CD8-positive, alpha-beta memory T cell (primary cell): ENCODE measurements at regions not wholly inside any gene's neighbourhood (a gene's known extent, or its start where the extent isn't known, plus 50 kb on each side); places are given as distances from the start of the nearest gene placed in this dataset.

Experiments
- CTCF ChIA-PET: fragments of 350-600 bp; sonication (Branson Sonifier 250); formaldehyde crosslinking; loops from one replicate; lab custom pipeline; 2021; ENCODE audit warnings: antibody characterized with exemption; lab: Charles Lee
- POLR2A ChIA-PET: fragments of 350-600 bp; sonication (Branson Sonifier 250); formaldehyde crosslinking; loops from one replicate; lab custom pipeline; 2021; ENCODE audit warnings: antibody characterized with exemption; lab: Charles Lee
- DNase-seq, 5 donors: peaks; one replicate each; pipeline versions ENCODE4 v3.0.0 to v3.0.0-alpha.2; 2020 to 2022; ENCODE audit warnings: mixed read lengths in 1 of 5
- H3K27ac ChIP-seq: one replicate; pipeline ENCODE4 v1.7.0; 2013; ENCODE audit warnings: low read depth, mild to moderate bottlenecking, low read length, moderate library complexity
- H3K27me3 ChIP-seq: 2 replicates; pipeline ENCODE4 v1.7.0; 2013; ENCODE audit warnings: low read length, mild to moderate bottlenecking; ENCODE audit not compliant: insufficient read depth, poor library complexity, severe bottlenecking
- H3K36me3 ChIP-seq: 2 replicates; pipeline ENCODE4 v1.7.0; 2013; ENCODE audit warnings: mild to moderate bottlenecking, low read length, moderate library complexity; ENCODE audit not compliant: insufficient read depth
- H3K4me1 ChIP-seq: 2 replicates; pipeline ENCODE4 v1.7.0; 2013; ENCODE audit warnings: mild to moderate bottlenecking, low read length, moderate library complexity; ENCODE audit not compliant: insufficient read depth
- H3K4me3 ChIP-seq: 2 replicates; pipeline ENCODE4 v1.7.0; 2013; ENCODE audit warnings: mild to moderate bottlenecking, low read length
- H3K9me3 ChIP-seq: 2 replicates; pipeline ENCODE4 v1.7.0; 2013; ENCODE audit warnings: mild to moderate bottlenecking, low read length
- H3K27ac Mint-ChIP-seq, 8 donors: one replicate each; pipeline ENCODE4 v1.8.0; 2020 to 2021; ENCODE audit warnings: mixed read lengths in 8 of 8, mild to moderate bottlenecking in 6 of 8, inconsistent platforms in 3 of 8, moderate library complexity in 3 of 8
- H3K27me3 Mint-ChIP-seq, 2 donors: one replicate each; pipeline ENCODE4 v1.8.0; 2020 to 2021; ENCODE audit warnings: mixed read lengths in 2 of 2, mild to moderate bottlenecking in 1 of 2, moderate library complexity in 1 of 2
- H3K36me3 Mint-ChIP-seq, 3 donors: one replicate each; pipeline ENCODE4 v1.8.0; 2020 to 2021; ENCODE audit warnings: mixed read lengths in 3 of 3, inconsistent platforms in 1 of 3, mild to moderate bottlenecking in 1 of 3
- H3K4me1 Mint-ChIP-seq, 3 donors: one replicate each; pipeline ENCODE4 v1.8.0; 2020 to 2021; ENCODE audit warnings: mixed read lengths in 3 of 3, inconsistent platforms in 1 of 3, mild to moderate bottlenecking in 1 of 3
- H3K4me3 Mint-ChIP-seq, 7 donors: one replicate each; pipeline ENCODE4 v1.8.0; 2020 to 2021; ENCODE audit warnings: mixed read lengths in 7 of 7, mild to moderate bottlenecking in 6 of 7, moderate library complexity in 4 of 7, inconsistent platforms in 2 of 7
- H3K9me3 Mint-ChIP-seq, 5 donors: one replicate each; pipeline ENCODE4 v1.8.0; 2020 to 2022; ENCODE audit warnings: mixed read lengths in 5 of 5, mild to moderate bottlenecking in 3 of 5, moderate library complexity in 2 of 5, inconsistent platforms in 1 of 5

DNA sequence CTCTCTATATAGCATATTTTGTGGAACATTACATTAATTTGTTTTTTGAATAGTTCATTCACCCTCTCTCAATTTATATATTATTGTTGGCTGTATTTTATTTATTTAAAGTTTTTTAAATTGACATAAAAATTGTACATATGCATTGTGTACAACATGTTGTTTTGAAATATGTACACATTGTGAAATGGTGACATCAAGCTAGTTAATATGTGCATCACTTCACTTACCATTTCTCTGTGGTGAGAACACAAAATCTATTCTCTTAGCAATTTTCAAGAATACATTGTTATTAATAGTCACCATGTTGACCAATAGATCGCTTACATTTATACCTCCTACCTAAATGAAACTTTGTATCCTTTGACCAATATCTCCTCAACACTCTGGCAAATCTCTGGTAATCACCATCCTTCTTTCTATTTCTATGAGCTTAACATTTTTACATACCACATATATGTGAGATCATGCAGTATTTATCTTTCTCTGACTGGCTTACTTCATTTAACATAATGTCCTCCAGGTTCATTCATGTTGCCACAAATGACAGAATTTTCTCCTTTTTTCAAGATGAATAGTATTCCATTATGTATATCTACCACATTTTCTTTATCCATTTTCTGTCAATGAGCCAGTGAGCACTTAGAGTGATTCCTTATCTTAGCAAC, 180.9 kb upstream of the DEPDC1 start:
- POLR2A ChIA-PET, result no interaction called here
- CTCF ChIA-PET, result no interaction called here
- no peaks in the 10 kb centered on the region for H3K27me3 Mint-ChIP-seq
- no peaks in the 10 kb centered on the region for H3K4me1 Mint-ChIP-seq
- H3K4me1 ChIP-seq, result no peaks in the 10 kb centered on the region
- H3K4me3 ChIP-seq, result no peak overlapping the region
- H3K36me3 ChIP-seq, result no peaks in the 10 kb centered on the region
- H3K9me3 ChIP-seq, result no peaks in the 10 kb centered on the region
- no peaks in the 10 kb centered on the region for H3K27me3 ChIP-seq
- no peak for DNase-seq
- H3K36me3 Mint-ChIP-seq, result no peaks in the 10 kb centered on the region
- peaks cover 0 to 15% (median 8%) of the 10 kb centered on the region in 5 donors for H3K9me3 Mint-ChIP-seq
- no peak overlapping the region for H3K27ac Mint-ChIP-seq
- no peak overlapping the region for H3K4me3 Mint-ChIP-seq
- no peak overlapping the region for H3K27ac ChIP-seq

DNA sequence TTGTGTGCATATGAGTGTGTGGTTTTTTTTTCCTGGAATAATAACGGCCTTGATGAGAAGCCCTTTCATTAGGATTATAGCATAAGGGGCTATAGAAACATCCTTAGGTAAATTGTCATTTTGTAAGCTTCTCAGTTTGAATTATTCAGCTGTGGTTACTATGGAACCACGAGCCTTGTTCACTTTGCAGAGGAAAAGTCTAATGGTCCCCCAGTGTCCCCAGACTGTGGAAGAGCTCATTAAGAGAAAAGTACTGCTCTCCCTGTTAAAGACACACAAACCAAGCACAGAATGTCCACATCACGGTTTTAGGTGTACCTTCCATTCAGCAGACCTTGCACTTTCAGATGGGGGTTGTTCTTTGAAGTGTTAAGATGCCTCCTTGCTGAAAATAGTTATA, 199.3 kb upstream of the DEPDC1 start:
- H3K36me3 Mint-ChIP-seq, result no peaks in the 10 kb centered on the region
- CTCF ChIA-PET, result no interaction called here

GRCh38 chr1:68703921-68704354, 207.1 kb upstream of the DEPDC1 start:
- Histone ChIP-seq H3K4me1 (no peaks in the 10 kb centered on the region), H3K27ac (no peak overlapping the region), H3K27me3 (no peaks in the 10 kb centered on the region), H3K4me3 (no peak overlapping the region), H3K36me3 (no peaks in the 10 kb centered on the region), H3K9me3 (no peaks in the 10 kb centered on the region)
- CTCF ChIA-PET, result no interaction called here
- Mint-ChIP-seq H3K36me3 (no peaks in the 10 kb centered on the region), H3K27ac (no peak overlapping the region), H3K4me3 (no peak overlapping the region), H3K27me3 (no peaks in the 10 kb centered on the region), H3K9me3 (peaks cover 0 to 8% (median 1%) of the 10 kb centered on the region in 5 donors), H3K4me1 (no peaks in the 10 kb centered on the region)
- no peak for DNase-seq
- POLR2A ChIA-PET, result no interaction called here

More for the DNA sequence above, 199.3 kb upstream of the DEPDC1 start:
- POLR2A ChIA-PET, result no interaction called here
- H3K27ac ChIP-seq, result no peak overlapping the region
- H3K9me3 Mint-ChIP-seq, result peaks cover 3 to 9% (median 6%) of the 10 kb centered on the region in 5 donors
- no peaks in the 10 kb centered on the region for H3K9me3 ChIP-seq
- no peak overlapping the region for H3K4me3 Mint-ChIP-seq
- DNase-seq, result no peak
- H3K27me3 Mint-ChIP-seq, result no peaks in the 10 kb centered on the region
- H3K36me3 ChIP-seq, result no peaks in the 10 kb centered on the region
- H3K4me1 Mint-ChIP-seq, result no peaks in the 10 kb centered on the region
- H3K27ac Mint-ChIP-seq, result no peak overlapping the region
- H3K27me3 ChIP-seq, result no peaks in the 10 kb centered on the region
- no peaks in the 10 kb centered on the region for H3K4me1 ChIP-seq
- H3K4me3 ChIP-seq, result no peak overlapping the region

- H3K9me3 ChIP-seq, result no peaks in the 10 kb centered on the region
- Mint-ChIP-seq H3K4me3 (no peak overlapping the region), H3K27me3 (no peaks in the 10 kb centered on the region), H3K4me1 (no peaks in the 10 kb centered on the region), H3K36me3 (no peaks in the 10 kb centered on the region), H3K9me3 (peaks cover 2 to 15% (median 6%) of the 10 kb centered on the region in 5 donors), H3K27ac (no peak overlapping the region)
- ChIA-PET POLR2A (no interaction called here), CTCF (no interaction called here)
- no peaks in the 10 kb centered on the region for H3K27me3 ChIP-seq
- H3K27ac ChIP-seq, result no peak overlapping the region
- no peak overlapping the region for H3K4me3 ChIP-seq
- H3K36me3 ChIP-seq, result no peaks in the 10 kb centered on the region
- H3K4me1 ChIP-seq, result no peaks in the 10 kb centered on the region
- DNase-seq, result no peak
Measured at GRCh38 chr1:68704800-68705443, 208.0 kb upstream of the DEPDC1 start.

- CTCF ChIA-PET, result no interaction called here
- Histone ChIP-seq H3K9me3 (no peaks in the 10 kb centered on the region), H3K27ac (no peak overlapping the region), H3K4me3 (no peak overlapping the region), H3K36me3 (no peaks in the 10 kb centered on the region), H3K4me1 (no peaks in the 10 kb centered on the region), H3K27me3 (no peaks in the 10 kb centered on the region)
- no peak for DNase-seq
- H3K9me3 Mint-ChIP-seq, result peaks cover 2 to 18% (median 9%) of the 10 kb centered on the region in 5 donors
- POLR2A ChIA-PET, result no interaction called here
- no peaks in the 10 kb centered on the region for H3K4me1 Mint-ChIP-seq
- H3K4me3 Mint-ChIP-seq, result no peak overlapping the region
- no peaks in the 10 kb centered on the region for H3K27me3 Mint-ChIP-seq
- no peaks in the 10 kb centered on the region for H3K36me3 Mint-ChIP-seq
- no peak overlapping the region for H3K27ac Mint-ChIP-seq
Measured at GRCh38 chr1:68705466-68705865, 208.6 kb upstream of the DEPDC1 start.

- no peaks in the 10 kb centered on the region for H3K27me3 Mint-ChIP-seq
- H3K9me3 Mint-ChIP-seq, result peaks cover 2 to 22% (median 12%) of the 10 kb centered on the region in 5 donors
- CTCF ChIA-PET, result no interaction called here
- Histone ChIP-seq H3K4me1 (no peaks in the 10 kb centered on the region), H3K4me3 (no peak overlapping the region), H3K27me3 (no peaks in the 10 kb centered on the region), H3K27ac (no peak overlapping the region), H3K9me3 (no peaks in the 10 kb centered on the region), H3K36me3 (no peaks in the 10 kb centered on the region)
- H3K27ac Mint-ChIP-seq, result no peak overlapping the region
- no peaks in the 10 kb centered on the region for H3K36me3 Mint-ChIP-seq
- no peak for DNase-seq
- H3K4me1 Mint-ChIP-seq, result no peaks in the 10 kb centered on the region
- POLR2A ChIA-PET, result no interaction called here
- H3K4me3 Mint-ChIP-seq, result no peak overlapping the region
Measured at GRCh38 chr1:68706639-68707317, 209.9 kb upstream of the DEPDC1 start.

DNA sequence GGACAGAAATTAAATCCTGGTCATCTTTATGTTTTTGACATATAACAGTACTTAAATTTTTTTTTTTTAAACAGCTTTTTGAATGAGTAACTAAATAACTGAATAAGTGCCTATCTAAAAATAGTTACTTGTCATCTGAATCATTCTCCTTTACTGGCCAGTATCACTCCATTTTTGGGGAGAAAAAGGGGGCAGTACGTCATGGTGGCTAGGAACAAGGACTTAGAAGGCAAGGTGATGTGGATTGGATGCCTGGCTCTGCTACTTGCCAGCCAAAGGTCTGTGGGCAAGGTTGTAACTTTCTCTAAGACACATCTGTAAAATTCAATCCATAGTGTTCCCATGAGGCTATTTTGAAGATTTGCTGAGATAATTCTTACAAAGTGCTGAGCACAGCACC, 220.4 kb upstream of the DEPDC1 start:
- Mint-ChIP-seq H3K4me1 (no peaks in the 10 kb centered on the region), H3K27me3 (no peaks in the 10 kb centered on the region), H3K36me3 (no peaks in the 10 kb centered on the region), H3K9me3 (peaks cover 0 to 9% (median 4%) of the 10 kb centered on the region in 5 donors), H3K4me3 (no peak overlapping the region), H3K27ac (no peak overlapping the region)
- Histone ChIP-seq H3K27ac (no peak overlapping the region), H3K4me1 (no peaks in the 10 kb centered on the region), H3K36me3 (no peaks in the 10 kb centered on the region), H3K4me3 (no peak overlapping the region), H3K9me3 (no peaks in the 10 kb centered on the region), H3K27me3 (no peaks in the 10 kb centered on the region)
- DNase-seq, result no peak
- ChIA-PET POLR2A (no interaction called here), CTCF (no interaction called here)

DNA sequence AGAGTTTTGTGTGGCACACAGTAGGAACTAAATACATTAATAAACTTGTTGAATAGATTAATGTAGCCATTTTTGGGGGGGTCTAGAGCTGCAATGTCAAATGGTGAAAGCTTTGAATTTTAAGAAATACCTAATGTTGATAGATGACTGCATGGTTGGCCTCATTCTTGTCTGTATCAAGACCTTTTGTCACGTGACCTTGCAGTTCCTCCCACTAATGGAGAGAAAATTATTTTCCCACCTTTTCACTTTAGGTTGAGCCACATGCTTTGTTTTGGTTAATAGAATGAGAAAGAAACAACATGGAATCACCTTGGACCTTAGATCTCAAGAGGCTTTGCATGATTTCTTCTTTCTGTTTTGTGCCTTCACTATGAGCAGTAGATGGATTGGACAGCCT, 223.6 kb upstream of the DEPDC1 start:
- Mint-ChIP-seq H3K27ac (no peak overlapping the region), H3K9me3 (peaks cover 0 to 8% (median 0%) of the 10 kb centered on the region in 5 donors), H3K4me3 (no peak overlapping the region), H3K27me3 (no peaks in the 10 kb centered on the region), H3K36me3 (no peaks in the 10 kb centered on the region), H3K4me1 (no peaks in the 10 kb centered on the region)
- Histone ChIP-seq H3K4me1 (no peaks in the 10 kb centered on the region), H3K4me3 (no peak overlapping the region), H3K36me3 (no peaks in the 10 kb centered on the region), H3K27me3 (no peaks in the 10 kb centered on the region), H3K27ac (no peak overlapping the region), H3K9me3 (no peaks in the 10 kb centered on the region)
- ChIA-PET POLR2A (no interaction called here), CTCF (no interaction called here)
- DNase-seq, result no peak
